ENCODE measurements at regions not wholly inside any gene's neighbourhood (a gene's known extent, or its start where the extent isn't known, plus 50 kb on each side); places are given as distances from the start of the nearest gene placed in this dataset.

DNA sequence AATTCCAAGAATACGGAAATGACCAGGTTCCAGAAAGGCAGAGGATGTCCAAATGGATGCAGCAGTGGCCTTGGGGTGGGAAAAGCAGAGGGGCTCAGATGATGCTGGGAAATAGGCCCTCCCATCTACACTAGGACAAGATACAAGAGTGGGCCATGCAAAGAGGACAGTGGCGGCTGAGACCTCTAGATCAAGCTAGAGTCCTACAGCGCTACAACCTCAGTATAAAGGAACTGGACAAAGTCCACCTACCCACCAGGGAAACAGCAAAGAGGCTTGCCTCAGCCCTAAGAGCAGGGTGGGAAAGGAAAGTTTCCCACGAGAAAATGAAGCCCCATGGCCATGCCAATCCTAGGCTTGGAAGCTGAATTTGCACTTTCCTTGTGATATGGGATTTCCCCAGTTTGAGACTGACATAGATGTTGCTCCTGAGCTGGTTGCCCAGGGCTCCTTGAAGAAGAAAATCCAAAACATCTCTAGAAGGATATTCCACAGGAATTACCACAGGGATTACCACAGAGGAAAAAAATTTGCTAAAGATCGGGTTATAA lies 282.2 kb downstream of the MREG start:
- TF ChIP-seq, protein P1, sequence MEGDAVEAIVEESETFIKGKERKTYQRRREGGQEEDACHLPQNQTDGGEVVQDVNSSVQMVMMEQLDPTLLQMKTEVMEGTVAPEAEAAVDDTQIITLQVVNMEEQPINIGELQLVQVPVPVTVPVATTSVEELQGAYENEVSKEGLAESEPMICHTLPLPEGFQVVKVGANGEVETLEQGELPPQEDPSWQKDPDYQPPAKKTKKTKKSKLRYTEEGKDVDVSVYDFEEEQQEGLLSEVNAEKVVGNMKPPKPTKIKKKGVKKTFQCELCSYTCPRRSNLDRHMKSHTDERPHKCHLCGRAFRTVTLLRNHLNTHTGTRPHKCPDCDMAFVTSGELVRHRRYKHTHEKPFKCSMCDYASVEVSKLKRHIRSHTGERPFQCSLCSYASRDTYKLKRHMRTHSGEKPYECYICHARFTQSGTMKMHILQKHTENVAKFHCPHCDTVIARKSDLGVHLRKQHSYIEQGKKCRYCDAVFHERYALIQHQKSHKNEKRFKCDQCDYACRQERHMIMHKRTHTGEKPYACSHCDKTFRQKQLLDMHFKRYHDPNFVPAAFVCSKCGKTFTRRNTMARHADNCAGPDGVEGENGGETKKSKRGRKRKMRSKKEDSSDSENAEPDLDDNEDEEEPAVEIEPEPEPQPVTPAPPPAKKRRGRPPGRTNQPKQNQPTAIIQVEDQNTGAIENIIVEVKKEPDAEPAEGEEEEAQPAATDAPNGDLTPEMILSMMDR (IDR thresholded peaks at IDR 0.05), result no peak
- no peak for TF ChIP-seq POLR2A (IDR thresholded peaks at IDR 0.05)

Data from right lobe of liver (tissue), 4 donors.